ENCODE measurements at regions not wholly inside any gene's neighbourhood (a gene's known extent, or its start where the extent isn't known, plus 50 kb on each side); places are given as distances from the start of the nearest gene placed in this dataset.

GRCh38 chr7:156143683-156144082, 331.4 kb upstream of the SHH start:
- Histone ChIP-seq H3K79me2 (ENCODE audit: control insufficient read depth, insufficient read depth, low read length) (no peaks in the 10 kb centered on the region), H3K9ac (ENCODE audit: insufficient read depth, low read length) (no peak overlapping the region), H3K4me1 (ENCODE audit: control insufficient read depth, extremely low read depth, insufficient read depth, low read length) (no peaks in the 10 kb centered on the region), H3K27me3 (ENCODE audit: control insufficient read depth, insufficient read depth, low read length) (no peaks in the 10 kb centered on the region), H3K4me3 (replicated peaks in 1 of 4; ENCODE audit: control extremely low read depth in 1 of 4, insufficient read depth in 1 of 4, low read depth in 3 of 4, low read length in 4 of 4) (no peak overlapping the region), H3K9me3 (ENCODE audit: control insufficient read depth, insufficient read depth, low read depth, low read length) (no peaks in the 10 kb centered on the region), H2AFZ (ENCODE audit: low read length) (no peak overlapping the region), H3K27ac (ENCODE audit: insufficient read depth, low read length) (no peak overlapping the region), H3K36me3 (ENCODE audit: control insufficient read depth, insufficient read depth, low read length) (no peaks in the 10 kb centered on the region), H4K20me1 (ENCODE audit: control insufficient read depth, extremely low read depth, insufficient read depth, low read length) (no peaks in the 10 kb centered on the region), H3K4me2 (ENCODE audit: extremely low read depth, insufficient read depth, low read length) (no peak overlapping the region)
- DNase-seq (ENCODE audit: low read depth in 2 of 2) = no peak
- TF ChIP-seq EZH2 (IDR thresholded peaks at IDR 0.05; ENCODE audit: low read length, missing control alignments) (no peak), CTCF (conservative IDR thresholded peaks at IDR 0.05 in 1 of 2, IDR thresholded peaks at IDR 0.05 in 1 of 2; ENCODE audit: low read depth in 1 of 2, low read length in 2 of 2) (no peak)

DNA sequence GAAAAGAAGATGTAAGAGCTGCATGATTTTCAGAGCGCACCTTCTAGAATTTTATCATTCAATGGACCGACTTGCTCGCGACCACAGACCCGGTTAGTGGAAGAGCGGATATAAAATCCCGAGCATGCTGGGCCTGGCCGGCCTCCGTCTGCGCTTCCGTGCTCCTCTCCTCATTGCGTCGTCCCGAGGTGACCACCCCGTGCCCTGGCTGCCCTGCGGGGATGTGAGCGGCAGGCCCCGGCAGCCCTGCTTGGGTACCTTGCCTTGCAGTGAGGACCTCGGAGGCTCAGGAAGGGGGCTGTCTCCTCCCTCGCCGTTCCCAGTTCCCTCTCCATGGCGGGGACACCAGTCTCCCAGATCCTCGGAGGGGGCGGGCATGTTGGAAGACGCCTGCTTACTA, 330.9 kb upstream of the SHH start:
- Histone ChIP-seq H3K9ac (ENCODE audit: insufficient read depth, low read length) (no peak overlapping the region), H3K4me3 (replicated peaks in 1 of 4; ENCODE audit: control extremely low read depth in 1 of 4, insufficient read depth in 1 of 4, low read depth in 3 of 4, low read length in 4 of 4) (no peak overlapping the region), H3K36me3 (ENCODE audit: control insufficient read depth, insufficient read depth, low read length) (no peaks in the 10 kb centered on the region), H2AFZ (ENCODE audit: low read length) (no peak overlapping the region), H3K4me2 (ENCODE audit: extremely low read depth, insufficient read depth, low read length) (no peak overlapping the region), H3K79me2 (ENCODE audit: control insufficient read depth, insufficient read depth, low read length) (no peaks in the 10 kb centered on the region), H4K20me1 (ENCODE audit: control insufficient read depth, extremely low read depth, insufficient read depth, low read length) (no peaks in the 10 kb centered on the region), H3K9me3 (ENCODE audit: control insufficient read depth, insufficient read depth, low read depth, low read length) (no peaks in the 10 kb centered on the region), H3K4me1 (ENCODE audit: control insufficient read depth, extremely low read depth, insufficient read depth, low read length) (no peaks in the 10 kb centered on the region), H3K27ac (ENCODE audit: insufficient read depth, low read length) (no peak overlapping the region), H3K27me3 (ENCODE audit: control insufficient read depth, insufficient read depth, low read length) (no peaks in the 10 kb centered on the region)
- DNase-seq (ENCODE audit: low read depth in 2 of 2) = no peak
- TF ChIP-seq EZH2 (IDR thresholded peaks at IDR 0.05; ENCODE audit: low read length, missing control alignments) (no peak), CTCF (conservative IDR thresholded peaks at IDR 0.05 in 1 of 2, IDR thresholded peaks at IDR 0.05 in 1 of 2; ENCODE audit: low read depth in 1 of 2, low read length in 2 of 2) (no peak)

- Histone ChIP-seq H3K4me2 (ENCODE audit: extremely low read depth, insufficient read depth, low read length) (no peak overlapping the region), H3K4me1 (ENCODE audit: control insufficient read depth, extremely low read depth, insufficient read depth, low read length) (no peaks in the 10 kb centered on the region), H3K9ac (ENCODE audit: insufficient read depth, low read length) (no peak overlapping the region), H2AFZ (ENCODE audit: low read length) (no peak overlapping the region), H3K4me3 (replicated peaks in 1 of 4; ENCODE audit: control extremely low read depth in 1 of 4, insufficient read depth in 1 of 4, low read depth in 3 of 4, low read length in 4 of 4) (no peak overlapping the region), H4K20me1 (ENCODE audit: control insufficient read depth, extremely low read depth, insufficient read depth, low read length) (no peaks in the 10 kb centered on the region), H3K27ac (ENCODE audit: insufficient read depth, low read length) (no peak overlapping the region), H3K79me2 (ENCODE audit: control insufficient read depth, insufficient read depth, low read length) (no peaks in the 10 kb centered on the region), H3K27me3 (ENCODE audit: control insufficient read depth, insufficient read depth, low read length) (no peaks in the 10 kb centered on the region), H3K9me3 (ENCODE audit: control insufficient read depth, insufficient read depth, low read depth, low read length) (no peaks in the 10 kb centered on the region), H3K36me3 (ENCODE audit: control insufficient read depth, insufficient read depth, low read length) (no peaks in the 10 kb centered on the region)
- TF ChIP-seq EZH2 (IDR thresholded peaks at IDR 0.05; ENCODE audit: low read length, missing control alignments) = no peak
- no peak for DNase-seq (ENCODE audit: low read depth in 2 of 2)
Observed at GRCh38 chr7:156141941-156142340, 329.7 kb upstream of the SHH start.
